GM12878 (cell line): ENCODE measurements at regions not wholly inside any gene's neighbourhood (a gene's known extent, or its start where the extent isn't known, plus 50 kb on each side); places are given as distances from the start of the nearest gene placed in this dataset.

Experiments used
- ATAC-seq: fragments of 200-7000 bp; cut with Tn5 transposase; 3 replicates; pipeline ENCODE4 v1.9.1; 2020; ENCODE audit warnings: mild to moderate bottlenecking, moderate library complexity
- BruUV-seq: library from RNA; stranded (reverse); fragments of 400-500 nt; replicated peaks from 2 replicates; lab custom pipeline; 2021; lab: Mats Ljungman, UMichigan
- CTCF ChIA-PET: fragments of 300-600 bp; sonication (Branson Sonifier 250); formaldehyde crosslinking; extraction: SDS; loops from one replicate; lab custom pipeline; 2021; ENCODE audit warnings: inconsistent platforms; lab: Yijun Ruan, JAX
- POLR2A ChIA-PET: fragments of 350-600 bp; formaldehyde crosslinking; extraction: SDS; loops from one replicate; lab custom pipeline; 2021; ENCODE audit warnings: inconsistent platforms; lab: Charles Lee
- RAD21 ChIA-PET: fragments of 300-600 bp; sonication (Branson Sonifier 250); formaldehyde crosslinking; loops from one replicate; lab custom pipeline; 2023; ENCODE audit warnings: antibody characterized with exemption; ENCODE audit not compliant: unreplicated experiment; lab: Charles Lee
- SMC1A ChIA-PET: fragments of 300-600 bp; sonication (Branson Sonifier 250); formaldehyde crosslinking; loops from one replicate; lab custom pipeline; 2023; ENCODE audit not compliant: unreplicated experiment, uncharacterized antibody; lab: Charles Lee
- DNase-seq: peaks from one replicate; pipeline ENCODE4 v3.0.0-alpha.2; 2011; ENCODE audit warnings: low read depth, low spot score
- FAIRE-seq: peaks from 3 replicates; lab custom pipeline; 2011; peaks lifted over from hg19 to GRCh38; lab: Jason Lieb, UNC
- H2AFZ ChIP-seq: 2 replicates; pipeline ENCODE4 v1.6.0; 2011; ENCODE audit warnings: low read depth, low read length, control low read depth; ENCODE audit not compliant: control insufficient read depth
- H3K27ac ChIP-seq: 2 replicates; pipeline ENCODE4 v1.5.1; 2011; ENCODE audit warnings: control low read depth; ENCODE audit not compliant: control insufficient read depth, insufficient read depth
- H3K27me3 ChIP-seq, 2 experiments: replicated peaks in 1 of 2; 2 replicates each; pipeline versions ENCODE4 v1.6.0 to v1.6.1; 2011; ENCODE audit warnings: low read length in 1 of 2; ENCODE audit not compliant: control insufficient read depth in 2 of 2, insufficient read depth in 2 of 2
- H3K36me3 ChIP-seq, 2 experiments: 2 replicates each; pipeline ENCODE4 v1.5.1; 2011; ENCODE audit warnings: low read length in 1 of 2; ENCODE audit not compliant: control insufficient read depth in 2 of 2, insufficient read depth in 2 of 2
- H3K4me1 ChIP-seq: 2 replicates; pipeline ENCODE4 v1.6.1; 2011; ENCODE audit warnings: mild to moderate bottlenecking, low read length, moderate library complexity, mixed read lengths; ENCODE audit not compliant: control insufficient read depth, insufficient read depth
- H3K4me2 ChIP-seq: 2 replicates; pipeline ENCODE4 v1.6.0; 2011; ENCODE audit warnings: control low read depth; ENCODE audit not compliant: control insufficient read depth, insufficient read depth
- H3K4me3 ChIP-seq: fragments of 200-600 bp; sonication (generic); 2 replicates; pipeline ENCODE4 v1.5.1; 2016
- H3K79me2 ChIP-seq: 2 replicates; pipeline ENCODE4 v1.6.0; 2011; ENCODE audit warnings: low read length; ENCODE audit not compliant: control insufficient read depth, insufficient read depth
- H3K9ac ChIP-seq: 2 replicates; pipeline ENCODE4 v1.8.0; 2011; ENCODE audit warnings: low read length, control low read depth, mixed read lengths; ENCODE audit not compliant: control insufficient read depth, insufficient read depth
- H3K9me3 ChIP-seq: replicated peaks from 3 replicates; pipeline ENCODE4 v1.5.1; 2011; ENCODE audit warnings: mild to moderate bottlenecking, low read length; ENCODE audit not compliant: control insufficient read depth, insufficient read depth
- H4K20me1 ChIP-seq: 2 replicates; pipeline ENCODE4 v1.6.0; 2011; ENCODE audit not compliant: control insufficient read depth, insufficient read depth
- GABPA ChIP-seq: IDR thresholded peaks from 2 replicates; pipeline ENCODE4 v1.6.1; 2014; ENCODE audit warnings: antibody characterized with exemption, low read depth, mild to moderate bottlenecking, inconsistent platforms
- HDGF ChIP-seq: fragments of 450-650 bp; IDR thresholded peaks from 2 replicates; pipeline ENCODE4 v1.6.1; 2016; ENCODE audit warnings: antibody characterized with exemption
- JUNB ChIP-seq: IDR thresholded peaks from 2 replicates; pipeline ENCODE4 v1.6.1; 2016; ENCODE audit warnings: antibody characterized with exemption, mild to moderate bottlenecking
- MEF2A ChIP-seq: IDR thresholded peaks from 2 replicates; pipeline ENCODE4 v1.6.1; 2011; ENCODE audit warnings: low read depth, mild to moderate bottlenecking, low read length, moderate library complexity; ENCODE audit not compliant: insufficient read depth
- NR2C2 ChIP-seq: IDR thresholded peaks from 2 replicates; pipeline ENCODE4 v1.6.1; 2011; ENCODE audit warnings: borderline replicate concordance, low read depth; ENCODE audit not compliant: control insufficient read depth, insufficient read length
- POU2F2 ChIP-seq: IDR thresholded peaks from 3 replicates; pipeline ENCODE4 v1.6.1; 2011; ENCODE audit warnings: low read depth, mild to moderate bottlenecking, low read length, borderline replicate concordance
- RAD21 ChIP-seq: IDR thresholded peaks from 2 replicates; pipeline ENCODE4 v1.6.1; 2011; ENCODE audit warnings: mild to moderate bottlenecking, low read depth, low read length, moderate library complexity; ENCODE audit not compliant: insufficient read depth
- RAD51 ChIP-seq: fragments of 450-650 bp; IDR thresholded peaks from 2 replicates; pipeline ENCODE4 v1.6.1; 2016; ENCODE audit warnings: moderate library complexity, mild to moderate bottlenecking, inconsistent platforms
- YBX1 ChIP-seq: fragments of 450-650 bp; IDR thresholded peaks from 2 replicates; pipeline ENCODE4 v1.6.1; 2016; ENCODE audit warnings: antibody characterized with exemption
- ZNF24 ChIP-seq: fragments of 450-650 bp; IDR thresholded peaks from 2 replicates; pipeline ENCODE4 v1.6.1; 2017; ENCODE audit warnings: antibody characterized with exemption, mild to moderate bottlenecking
- ZNF622 ChIP-seq: fragments of 450-650 bp; IDR thresholded peaks from 2 replicates; pipeline ENCODE4 v1.6.1; 2017; ENCODE audit warnings: mild to moderate bottlenecking, inconsistent platforms
- WGBS: methylation state at CpG from one replicate; pipeline ENCODE4 v1.1.6; 2016; ENCODE audit warnings: low lambda C conversion rate; ENCODE audit not compliant: insufficient replicate concordance, insufficient coverage; ENCODE audit errors: missing lambda C conversion rate; 5-methylcytosine and 5-hydroxymethylcytosine counted together
- in situ Hi-C: fragments of 300-500 bp; cut with MboI; formaldehyde crosslinking; loops from 9 replicates; pipeline ENCODE4 v1.14.3; 2018; ENCODE audit warnings: mixed read lengths
- intact Hi-C: fragments of 100-400 bp; cut with micrococcal nuclease; formaldehyde crosslinking; loops from one replicate; pipeline ENCODE4 v1.14.2; 2022; ENCODE audit not compliant: unreplicated experiment
- TF ChIP-seq, protein P1 (sequence below): IDR thresholded peaks from 2 replicates; pipeline ENCODE4 v1.6.1; 2012; ENCODE audit warnings: low read depth, low read length, improper control_type of control experiment
- TF ChIP-seq, protein P2 (sequence below): fragments of 450-650 bp; IDR thresholded peaks from 2 replicates; pipeline ENCODE4 v1.6.1; 2017; ENCODE audit warnings: mild to moderate bottlenecking, low read depth, inconsistent platforms; ENCODE audit not compliant: poor library complexity, severe bottlenecking
- TF ChIP-seq, protein P3 (sequence below): fragments of 450-650 bp; IDR thresholded peaks from 2 replicates; pipeline ENCODE4 v1.6.1; 2017; ENCODE audit warnings: borderline replicate concordance

DNA sequence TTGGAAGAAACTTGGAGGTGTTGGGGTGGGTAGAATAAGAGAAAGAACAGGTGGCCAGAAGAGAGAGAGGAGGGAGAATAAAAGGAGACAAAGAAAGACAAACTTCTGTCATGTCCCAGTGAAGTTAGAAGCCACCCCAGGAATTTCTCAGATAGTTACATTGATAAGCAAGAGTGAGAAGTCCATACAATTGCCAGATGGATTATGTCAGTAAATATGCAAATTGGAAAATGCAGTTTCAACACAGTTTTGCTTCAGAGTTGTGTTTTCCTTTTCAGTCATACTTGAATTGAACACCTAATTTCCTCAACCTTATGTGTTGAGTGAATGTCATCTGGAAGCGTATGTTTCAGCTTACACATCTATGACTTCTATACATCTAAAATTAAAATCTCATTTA is 139.2 kb downstream of the RXFP2 start:
- peaks cover 11% of the 10 kb centered on the region for H3K4me1 ChIP-seq
- H3K36me3 ChIP-seq = no peaks in the 10 kb centered on the region
- ChIA-PET CTCF (interaction anchor here (1.3 kb wide), 1 partner anchor 31 kb away, joined by 4 read pairs; no protein-coding TSS in a partner anchor), SMC1A (interaction anchor here (1.2 to 1.4 kb wide), 2 partner anchors 27 to 31 kb away, joined by 4 read pairs; no protein-coding TSS in a partner anchor), RAD21 (interaction anchor here (1.2 kb wide), 1 partner anchor 31 kb away, joined by 4 read pairs; no protein-coding TSS in a partner anchor), POLR2A (no interaction called here)
- in situ Hi-C loops = no loop called here
- no peak overlapping the region for H3K9ac ChIP-seq
- intact Hi-C loops = no loop called here
- FAIRE-seq (peak; percentile 82), ATAC-seq (peak; percentile 28; the same call in 2 of the 3 replicates), DNase-seq (no peak)
- H4K20me1 ChIP-seq = no peaks in the 10 kb centered on the region
- WGBS = 86% methylated on average over 1 of the region's 1 CpG
- no peaks in the 10 kb centered on the region for H3K79me2 ChIP-seq
- H3K4me3 ChIP-seq = no peak overlapping the region
- H2AFZ ChIP-seq = no peak overlapping the region
- H3K27ac ChIP-seq = no peak overlapping the region
- no peaks in the 10 kb centered on the region for H3K27me3 ChIP-seq
- H3K9me3 ChIP-seq = no peaks in the 10 kb centered on the region
- H3K4me2 ChIP-seq = no peak overlapping the region
- no TSS peak for BruUV-seq
- no peak for TF ChIP-seq NR2C2
- TF ChIP-seq POU2F2 = peak; percentile 73; the same call in 1 of the 3 replicates

DNA sequence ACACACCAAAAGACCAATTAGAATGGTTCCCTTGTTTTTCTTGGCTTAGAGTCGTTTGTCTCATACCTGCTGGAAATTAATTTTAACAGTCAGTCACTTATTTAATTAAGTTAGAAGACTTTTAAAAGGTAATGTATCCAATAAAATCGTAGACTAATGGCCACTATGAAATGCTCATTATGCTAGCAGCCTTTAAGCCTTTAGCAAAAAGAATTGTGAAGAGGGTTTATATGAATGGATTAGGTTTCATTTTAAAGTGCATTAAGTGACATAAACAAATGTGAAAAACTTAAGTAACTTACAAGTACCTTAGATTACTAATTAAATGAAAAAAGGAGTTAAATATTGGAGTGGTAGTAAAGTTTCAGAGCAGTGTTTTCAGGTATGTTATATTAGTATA is 139.6 kb downstream of the RXFP2 start:
- Histone ChIP-seq H4K20me1 (no peaks in the 10 kb centered on the region), H3K9me3 (no peaks in the 10 kb centered on the region), H3K4me1 (peaks cover 11% of the 10 kb centered on the region), H3K9ac (no peak overlapping the region), H3K27ac (no peak overlapping the region), H3K27me3 (no peaks in the 10 kb centered on the region), H3K4me3 (no peak overlapping the region), H3K36me3 (no peaks in the 10 kb centered on the region), H2AFZ (no peak overlapping the region), H3K4me2 (no peak overlapping the region), H3K79me2 (no peaks in the 10 kb centered on the region)
- WGBS = 55% methylated on average over 2 of the region's 2 CpGs
- BruUV-seq = no TSS peak
- in situ Hi-C loops (no loop called here), intact Hi-C loops (no loop called here)
- CTCF ChIA-PET = interaction anchor here (0.6 kb wide), 1 partner anchor 12 kb away, joined by 4 read pairs; no protein-coding TSS in a partner anchor
- POLR2A ChIA-PET = no interaction called here
- SMC1A ChIA-PET = interaction anchor here (1.4 kb wide), 1 partner anchor 27 kb away, joined by 4 read pairs; no protein-coding TSS in a partner anchor
- DNase-seq = no peak
- FAIRE-seq = no peak
- RAD21 ChIA-PET = no interaction called here
- no peak for ATAC-seq
- TF ChIP-seq RAD51 = no peak
- TF ChIP-seq HDGF = no peak
- TF ChIP-seq YBX1 = no peak
- TF ChIP-seq JUNB = no peak
- TF ChIP-seq MEF2A = no peak
- TF ChIP-seq RAD21 = no peak
- no peak for TF ChIP-seq ZNF622
- no peak for TF ChIP-seq GABPA
- TF ChIP-seq ZNF24 = no peak
- TF ChIP-seq, protein P1, sequence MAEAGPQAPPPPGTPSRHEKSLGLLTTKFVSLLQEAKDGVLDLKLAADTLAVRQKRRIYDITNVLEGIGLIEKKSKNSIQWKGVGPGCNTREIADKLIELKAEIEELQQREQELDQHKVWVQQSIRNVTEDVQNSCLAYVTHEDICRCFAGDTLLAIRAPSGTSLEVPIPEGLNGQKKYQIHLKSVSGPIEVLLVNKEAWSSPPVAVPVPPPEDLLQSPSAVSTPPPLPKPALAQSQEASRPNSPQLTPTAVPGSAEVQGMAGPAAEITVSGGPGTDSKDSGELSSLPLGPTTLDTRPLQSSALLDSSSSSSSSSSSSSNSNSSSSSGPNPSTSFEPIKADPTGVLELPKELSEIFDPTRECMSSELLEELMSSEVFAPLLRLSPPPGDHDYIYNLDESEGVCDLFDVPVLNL = no peak
- TF ChIP-seq, protein P2, sequence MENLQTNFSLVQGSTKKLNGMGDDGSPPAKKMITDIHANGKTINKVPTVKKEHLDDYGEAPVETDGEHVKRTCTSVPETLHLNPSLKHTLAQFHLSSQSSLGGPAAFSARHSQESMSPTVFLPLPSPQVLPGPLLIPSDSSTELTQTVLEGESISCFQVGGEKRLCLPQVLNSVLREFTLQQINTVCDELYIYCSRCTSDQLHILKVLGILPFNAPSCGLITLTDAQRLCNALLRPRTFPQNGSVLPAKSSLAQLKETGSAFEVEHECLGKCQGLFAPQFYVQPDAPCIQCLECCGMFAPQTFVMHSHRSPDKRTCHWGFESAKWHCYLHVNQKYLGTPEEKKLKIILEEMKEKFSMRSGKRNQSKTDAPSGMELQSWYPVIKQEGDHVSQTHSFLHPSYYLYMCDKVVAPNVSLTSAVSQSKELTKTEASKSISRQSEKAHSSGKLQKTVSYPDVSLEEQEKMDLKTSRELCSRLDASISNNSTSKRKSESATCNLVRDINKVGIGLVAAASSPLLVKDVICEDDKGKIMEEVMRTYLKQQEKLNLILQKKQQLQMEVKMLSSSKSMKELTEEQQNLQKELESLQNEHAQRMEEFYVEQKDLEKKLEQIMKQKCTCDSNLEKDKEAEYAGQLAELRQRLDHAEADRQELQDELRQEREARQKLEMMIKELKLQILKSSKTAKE = no peak
- TF ChIP-seq, protein P3, sequence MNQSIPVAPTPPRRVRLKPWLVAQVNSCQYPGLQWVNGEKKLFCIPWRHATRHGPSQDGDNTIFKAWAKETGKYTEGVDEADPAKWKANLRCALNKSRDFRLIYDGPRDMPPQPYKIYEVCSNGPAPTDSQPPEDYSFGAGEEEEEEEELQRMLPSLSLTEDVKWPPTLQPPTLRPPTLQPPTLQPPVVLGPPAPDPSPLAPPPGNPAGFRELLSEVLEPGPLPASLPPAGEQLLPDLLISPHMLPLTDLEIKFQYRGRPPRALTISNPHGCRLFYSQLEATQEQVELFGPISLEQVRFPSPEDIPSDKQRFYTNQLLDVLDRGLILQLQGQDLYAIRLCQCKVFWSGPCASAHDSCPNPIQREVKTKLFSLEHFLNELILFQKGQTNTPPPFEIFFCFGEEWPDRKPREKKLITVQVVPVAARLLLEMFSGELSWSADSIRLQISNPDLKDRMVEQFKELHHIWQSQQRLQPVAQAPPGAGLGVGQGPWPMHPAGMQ = no peak
